Loucy (cell line): ENCODE measurements at regions not wholly inside any gene's neighbourhood (a gene's known extent, or its start where the extent isn't known, plus 50 kb on each side); places are given as distances from the start of the nearest gene placed in this dataset.
"Not testable (repeated sequence)": the region's sequence is repeated elsewhere in the genome, so short reads cannot be mapped to it uniquely, and the experiment has no call there.

Experiments used
- H2AFZ ChIP-seq: fragments of 200-600 bp; sonication (generic); 2 replicates; pipeline ENCODE4 v1.6.0; 2016; ENCODE audit warnings: antibody characterized with exemption, mild to moderate bottlenecking, low read length, moderate library complexity
- H3F3A ChIP-seq: fragments of 200-600 bp; 2 replicates; pipeline ENCODE4 v1.6.0; 2016; ENCODE audit warnings: antibody characterized with exemption, low read depth, mild to moderate bottlenecking
- H3K27me3 ChIP-seq: fragments of 200-600 bp; sonication (generic); 2 replicates; pipeline ENCODE4 v1.6.1; 2014; ENCODE audit warnings: low read length, mild to moderate bottlenecking; ENCODE audit not compliant: insufficient read depth, poor library complexity, severe bottlenecking
- H3K36me3 ChIP-seq: fragments of 200-600 bp; sonication (generic); 2 replicates; pipeline ENCODE4 v1.6.1; 2016; ENCODE audit warnings: low read length; ENCODE audit not compliant: insufficient read depth
- H3K4me1 ChIP-seq: fragments of 200-600 bp; sonication (generic); 2 replicates; pipeline ENCODE4 v1.5.1; 2014; ENCODE audit warnings: low read length, mild to moderate bottlenecking; ENCODE audit not compliant: insufficient read depth, poor library complexity, severe bottlenecking
- H3K4me2 ChIP-seq: fragments of 200-600 bp; sonication (generic); 2 replicates; pipeline ENCODE4 v1.6.0; 2014; ENCODE audit warnings: antibody characterized with exemption, low read length, low read depth, mild to moderate bottlenecking; ENCODE audit not compliant: poor library complexity, severe bottlenecking
- H3K4me3 ChIP-seq: fragments of 200-600 bp; sonication (generic); 2 replicates; pipeline ENCODE4 v1.5.1; 2014; ENCODE audit warnings: low read length, mild to moderate bottlenecking, mixed read lengths; ENCODE audit not compliant: poor library complexity, severe bottlenecking
- H3K79me2 ChIP-seq: fragments of 200-600 bp; sonication (generic); 2 replicates; pipeline ENCODE4 v1.6.1; 2014; ENCODE audit warnings: low read length; ENCODE audit not compliant: insufficient read depth
- H3K9ac ChIP-seq: fragments of 200-600 bp; sonication (generic); 2 replicates; pipeline ENCODE4 v1.6.0; 2014; ENCODE audit warnings: mild to moderate bottlenecking, low read depth, low read length, moderate library complexity; ENCODE audit not compliant: poor library complexity, severe bottlenecking
- H3K9me2 ChIP-seq: fragments of 200-600 bp; sonication (generic); replicated peaks from 2 replicates; pipeline ENCODE4 v1.6.1; 2016; ENCODE audit warnings: low read depth, low read length, mixed read lengths
- H3K9me3 ChIP-seq: fragments of 200-600 bp; sonication (generic); 2 replicates; pipeline ENCODE4 v1.6.1; 2014; ENCODE audit warnings: mild to moderate bottlenecking, antibody characterized with exemption, low read length, low read depth; ENCODE audit not compliant: insufficient read depth
- H4K20me1 ChIP-seq: fragments of 200-600 bp; sonication (generic); 2 replicates; pipeline ENCODE4 v1.6.0; 2014; ENCODE audit warnings: antibody characterized with exemption, low read length, mild to moderate bottlenecking; ENCODE audit not compliant: insufficient read depth, poor library complexity, severe bottlenecking
- EZH2phosphoT487 ChIP-seq: fragments of 200-600 bp; IDR thresholded peaks from 2 replicates; pipeline ENCODE4 v1.6.1; 2018; ENCODE audit warnings: antibody characterized with exemption, mild to moderate bottlenecking, moderate library complexity, borderline replicate concordance
- TF ChIP-seq, protein P1 (sequence below): fragments of 200-600 bp; sonication (generic); conservative IDR thresholded peaks from 2 replicates; pipeline ENCODE4 v1.5.1; 2014; ENCODE audit warnings: mild to moderate bottlenecking, antibody characterized with exemption, low read length

DNA sequence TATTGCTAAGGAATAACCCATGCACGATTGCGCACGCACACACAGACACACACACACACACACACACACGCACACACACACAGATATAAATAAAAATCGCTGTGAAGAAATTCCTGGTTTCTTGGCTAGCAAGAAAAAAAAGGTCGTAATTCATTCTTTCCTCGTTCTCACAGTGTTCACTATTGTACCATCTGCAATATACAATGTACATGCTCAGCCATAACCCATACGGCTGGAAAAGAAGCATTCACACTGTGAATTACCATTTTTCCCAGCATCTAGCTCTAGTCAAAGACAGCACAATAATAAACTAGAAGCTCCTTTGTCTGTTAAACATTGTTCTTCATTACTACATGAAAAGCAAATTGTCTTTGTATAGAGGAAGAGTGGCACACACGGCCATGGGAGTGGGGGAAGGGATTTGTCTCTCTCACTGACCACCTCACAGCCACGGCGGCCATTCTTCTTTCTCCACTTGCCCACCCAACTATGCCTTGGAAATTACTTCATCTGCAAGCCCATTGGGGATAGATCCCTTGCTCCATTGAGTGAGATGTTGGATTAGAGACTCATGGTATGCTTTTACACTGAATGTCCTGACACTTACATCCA, 115.3 kb upstream of the ID4 start:
- H3K4me3 ChIP-seq = no peak overlapping the region
- TF ChIP-seq EZH2phosphoT487 = no peak
- TF ChIP-seq, protein P1, sequence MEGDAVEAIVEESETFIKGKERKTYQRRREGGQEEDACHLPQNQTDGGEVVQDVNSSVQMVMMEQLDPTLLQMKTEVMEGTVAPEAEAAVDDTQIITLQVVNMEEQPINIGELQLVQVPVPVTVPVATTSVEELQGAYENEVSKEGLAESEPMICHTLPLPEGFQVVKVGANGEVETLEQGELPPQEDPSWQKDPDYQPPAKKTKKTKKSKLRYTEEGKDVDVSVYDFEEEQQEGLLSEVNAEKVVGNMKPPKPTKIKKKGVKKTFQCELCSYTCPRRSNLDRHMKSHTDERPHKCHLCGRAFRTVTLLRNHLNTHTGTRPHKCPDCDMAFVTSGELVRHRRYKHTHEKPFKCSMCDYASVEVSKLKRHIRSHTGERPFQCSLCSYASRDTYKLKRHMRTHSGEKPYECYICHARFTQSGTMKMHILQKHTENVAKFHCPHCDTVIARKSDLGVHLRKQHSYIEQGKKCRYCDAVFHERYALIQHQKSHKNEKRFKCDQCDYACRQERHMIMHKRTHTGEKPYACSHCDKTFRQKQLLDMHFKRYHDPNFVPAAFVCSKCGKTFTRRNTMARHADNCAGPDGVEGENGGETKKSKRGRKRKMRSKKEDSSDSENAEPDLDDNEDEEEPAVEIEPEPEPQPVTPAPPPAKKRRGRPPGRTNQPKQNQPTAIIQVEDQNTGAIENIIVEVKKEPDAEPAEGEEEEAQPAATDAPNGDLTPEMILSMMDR = no peak
- no peaks in the 10 kb centered on the region for H3K36me3 ChIP-seq

DNA sequence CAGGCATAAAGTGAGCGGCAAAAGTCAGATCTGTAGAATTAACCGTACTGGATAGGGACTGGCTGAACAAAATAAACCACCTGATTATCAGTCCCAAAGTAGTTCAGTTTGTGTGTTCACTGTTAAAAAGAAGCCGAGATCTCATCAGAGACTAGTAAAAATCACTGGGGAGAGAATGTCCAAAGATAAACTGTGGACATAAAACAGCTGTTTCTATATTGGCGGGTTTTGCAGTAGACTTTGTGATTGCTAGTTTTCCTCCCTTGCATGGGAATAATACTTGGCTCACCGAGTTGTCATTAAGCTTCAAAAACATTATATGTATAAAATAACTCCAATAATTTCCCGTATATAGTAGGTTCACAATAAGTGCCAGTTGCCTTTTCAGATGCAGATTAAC, 114.2 kb upstream of the ID4 start:
- Histone ChIP-seq H3K9ac (no peak overlapping the region), H3K4me3 (no peak overlapping the region), H2AFZ (no peak overlapping the region), H3K79me2 (no peaks in the 10 kb centered on the region), H3K9me2 (no peaks in the 10 kb centered on the region), H3K9me3 (no peaks in the 10 kb centered on the region), H4K20me1 (no peaks in the 10 kb centered on the region), H3K36me3 (no peaks in the 10 kb centered on the region), H3K4me2 (no peak overlapping the region), H3K4me1 (no peaks in the 10 kb centered on the region), H3K27me3 (no peaks in the 10 kb centered on the region), H3F3A (no peaks in the 10 kb centered on the region)
- TF ChIP-seq, protein P1 = no peak
- TF ChIP-seq EZH2phosphoT487 = no peak

More for the DNA sequence above, 115.3 kb upstream of the ID4 start:
- Histone ChIP-seq H3K4me2 (no peak overlapping the region), H3K79me2 (no peaks in the 10 kb centered on the region), H3K9ac (no peak overlapping the region), H3K4me1 (no peaks in the 10 kb centered on the region), H3K9me3 (no peaks in the 10 kb centered on the region), H2AFZ (no peak overlapping the region), H3K9me2 (no peaks in the 10 kb centered on the region), H4K20me1 (no peaks in the 10 kb centered on the region), H3K27me3 (no peaks in the 10 kb centered on the region), H3F3A (no peaks in the 10 kb centered on the region)

DNA sequence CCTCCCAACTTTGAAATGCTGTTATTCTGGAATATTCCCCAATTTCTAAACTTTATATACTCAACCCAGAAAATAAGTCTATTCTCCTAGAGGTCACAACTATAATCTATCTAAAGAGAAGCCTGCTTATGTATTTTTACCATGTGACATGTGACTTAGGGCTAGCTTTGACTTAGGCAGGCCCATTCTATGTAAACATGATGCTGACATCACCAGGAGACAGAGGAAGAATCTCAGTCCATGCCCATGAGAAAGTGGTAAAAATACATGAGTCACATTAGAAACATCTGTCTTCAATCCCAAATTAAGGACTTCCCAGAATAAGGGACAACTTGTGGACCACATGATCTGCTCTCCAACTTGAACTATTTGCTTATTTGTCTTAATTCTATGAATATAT, 113.6 kb upstream of the ID4 start:
- no peaks in the 10 kb centered on the region for H3K4me1 ChIP-seq
- H3K9me2 ChIP-seq = no peaks in the 10 kb centered on the region
- no peaks in the 10 kb centered on the region for H3F3A ChIP-seq
- TF ChIP-seq EZH2phosphoT487 = no peak
- TF ChIP-seq, protein P1 = no peak
- H2AFZ ChIP-seq = no peak overlapping the region
- H4K20me1 ChIP-seq = no peaks in the 10 kb centered on the region
- no peak overlapping the region for H3K4me3 ChIP-seq
- H3K9me3 ChIP-seq = no peaks in the 10 kb centered on the region
- H3K4me2 ChIP-seq = no peak overlapping the region
- no peaks in the 10 kb centered on the region for H3K36me3 ChIP-seq
- H3K9ac ChIP-seq = no peak overlapping the region
- H3K27me3 ChIP-seq = no peaks in the 10 kb centered on the region
- H3K79me2 ChIP-seq = no peaks in the 10 kb centered on the region

DNA sequence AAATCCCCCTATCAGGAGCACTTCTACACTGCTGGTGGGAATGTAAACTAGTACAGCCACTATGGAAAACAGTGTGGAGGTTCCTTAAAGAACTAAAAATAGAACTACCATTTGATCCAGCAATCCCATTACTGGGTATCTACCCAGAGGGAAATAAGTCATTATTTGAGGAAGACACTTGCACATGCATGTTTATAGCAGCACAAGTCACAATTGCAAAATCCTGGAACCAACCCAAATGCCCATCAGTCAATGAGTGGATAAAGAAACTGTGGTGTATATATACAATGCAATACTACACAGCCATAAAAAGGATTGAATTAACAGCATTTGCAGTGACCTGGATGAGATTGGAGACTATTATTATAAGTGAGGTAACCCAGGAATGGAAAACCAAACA, 111.7 kb upstream of the ID4 start:
- not testable (repeated sequence) for H4K20me1 ChIP-seq, H3K4me2 ChIP-seq, H2AFZ ChIP-seq, H3K4me1 ChIP-seq, H3K27me3 ChIP-seq, H3K79me2 ChIP-seq, H3F3A ChIP-seq, H3K36me3 ChIP-seq, H3K4me3 ChIP-seq, H3K9me3 ChIP-seq, H3K9me2 ChIP-seq, H3K9ac ChIP-seq
